Gastroesophageal sphincter (tissue), 4 donors: ENCODE measurements at regions not wholly inside any gene's neighbourhood (a gene's known extent, or its start where the extent isn't known, plus 50 kb on each side); places are given as distances from the start of the nearest gene placed in this dataset.

ENCODE experiments used
- ATAC-seq: fragments of 150-250 bp; one replicate; pipeline ENCODE4 v1.9.1; 2016; ENCODE audit warnings: mild to moderate bottlenecking, moderate library complexity
- H3K27ac ChIP-seq, 4 donors: fragments of 200-600 bp; sonication (generic) in 3 of 4; 1 replicate in 3 of 4; 2 replicates in 1 of 4; pipeline ENCODE4 v1.5.1; 2016 to 2019
- H3K27me3 ChIP-seq: fragments of 200-600 bp; sonication (generic); one replicate; pipeline ENCODE4 v1.5.1; 2019
- H3K36me3 ChIP-seq, 2 donors: fragments of 200-600 bp; sonication (generic); one replicate each; pipeline ENCODE4 v1.5.1; 2019; ENCODE audit warnings: control low read depth in 1 of 2
- H3K4me1 ChIP-seq, 3 donors: fragments of 200-600 bp; sonication (generic); 1 replicate in 2 of 3; 2 replicates in 1 of 3; pipeline ENCODE4 v1.5.1; 2016 to 2019; ENCODE audit warnings: control low read depth in 2 of 3
- H3K4me3 ChIP-seq, 2 donors: fragments of 200-600 bp; sonication (generic); one replicate each; pipeline ENCODE4 v1.5.1; 2019; ENCODE audit warnings: mild to moderate bottlenecking in 1 of 2, moderate library complexity in 1 of 2
- H3K9me3 ChIP-seq, 3 donors: fragments of 200-600 bp; sonication (generic); one replicate each; pipeline ENCODE4 v1.5.1; 2017 to 2019; ENCODE audit warnings: control low read depth in 2 of 3
- EP300 ChIP-seq: sonication (generic); formaldehyde crosslinking; IDR thresholded peaks from one replicate; pipeline ENCODE4 v1.6.1; 2017; ENCODE audit warnings: antibody characterized with exemption, mild to moderate bottlenecking
- POLR2A ChIP-seq, 2 donors: fragments of 450-650 bp; IDR thresholded peaks; one replicate each; pipeline ENCODE4 v1.6.1; 2017; ENCODE audit warnings: antibody characterized with exemption in 2 of 2, mild to moderate bottlenecking in 2 of 2, moderate library complexity in 1 of 2
- POLR2AphosphoS5 ChIP-seq: sonication (generic); formaldehyde crosslinking; IDR thresholded peaks from one replicate; pipeline ENCODE4 v1.6.1; 2017; ENCODE audit warnings: antibody characterized with exemption
- WGBS, 2 donors: methylation state at CpG; one replicate each; pipeline ENCODE4 v1.1.5; 2018; ENCODE audit warnings: low coverage in 1 of 2; 5-methylcytosine and 5-hydroxymethylcytosine counted together
- TF ChIP-seq, protein P1 (sequence below), 4 experiments: fragments of 200-600 bp in 2 of 4; fragments of 450-650 bp in 2 of 4; sonication (generic) in 1 of 4; IDR thresholded peaks; one replicate each; pipeline ENCODE4 v1.5.1; 2017 to 2019; ENCODE audit warnings: antibody characterized with exemption in 4 of 4, mild to moderate bottlenecking in 2 of 4, moderate library complexity in 2 of 4

DNA sequence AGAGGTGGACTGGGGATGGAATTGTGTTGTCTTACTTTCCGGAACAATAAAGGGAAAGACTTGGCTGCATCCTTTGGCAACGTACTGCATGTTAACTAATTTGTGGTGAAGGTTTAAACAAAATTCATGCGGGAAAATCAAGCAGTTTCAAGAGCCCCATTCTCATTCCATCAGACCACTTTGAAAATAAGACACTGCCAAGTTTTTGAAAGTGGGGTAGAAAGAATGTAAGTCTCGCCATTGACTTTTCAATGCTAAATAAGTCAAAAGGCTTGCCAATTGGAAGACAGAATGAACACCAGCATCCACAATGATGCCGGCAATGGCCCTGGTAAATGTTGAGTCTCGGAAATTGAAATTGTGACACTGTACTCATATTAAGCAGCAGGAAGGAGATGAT lies 322.0 kb downstream of the RND3 start:
- Histone ChIP-seq H3K9me3 (no peaks in the 10 kb centered on the region), H3K4me3 (no peak overlapping the region), H3K27ac (no peak overlapping the region), H3K4me1 (peaks cover 0 to 8% (median 0%) of the 10 kb centered on the region in 3 donors), H3K27me3 (no peaks in the 10 kb centered on the region), H3K36me3 (no peaks in the 10 kb centered on the region)
- 62 to 83% methylated on average over 5 to 6 of the region's 6 CpGs for WGBS, 2 donors
- ATAC-seq = no peak
- TF ChIP-seq, protein P1, sequence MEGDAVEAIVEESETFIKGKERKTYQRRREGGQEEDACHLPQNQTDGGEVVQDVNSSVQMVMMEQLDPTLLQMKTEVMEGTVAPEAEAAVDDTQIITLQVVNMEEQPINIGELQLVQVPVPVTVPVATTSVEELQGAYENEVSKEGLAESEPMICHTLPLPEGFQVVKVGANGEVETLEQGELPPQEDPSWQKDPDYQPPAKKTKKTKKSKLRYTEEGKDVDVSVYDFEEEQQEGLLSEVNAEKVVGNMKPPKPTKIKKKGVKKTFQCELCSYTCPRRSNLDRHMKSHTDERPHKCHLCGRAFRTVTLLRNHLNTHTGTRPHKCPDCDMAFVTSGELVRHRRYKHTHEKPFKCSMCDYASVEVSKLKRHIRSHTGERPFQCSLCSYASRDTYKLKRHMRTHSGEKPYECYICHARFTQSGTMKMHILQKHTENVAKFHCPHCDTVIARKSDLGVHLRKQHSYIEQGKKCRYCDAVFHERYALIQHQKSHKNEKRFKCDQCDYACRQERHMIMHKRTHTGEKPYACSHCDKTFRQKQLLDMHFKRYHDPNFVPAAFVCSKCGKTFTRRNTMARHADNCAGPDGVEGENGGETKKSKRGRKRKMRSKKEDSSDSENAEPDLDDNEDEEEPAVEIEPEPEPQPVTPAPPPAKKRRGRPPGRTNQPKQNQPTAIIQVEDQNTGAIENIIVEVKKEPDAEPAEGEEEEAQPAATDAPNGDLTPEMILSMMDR (IDR thresholded peaks at IDR 0.05) = no peak
- TF ChIP-seq EP300 (no peak), POLR2A (IDR thresholded peaks at IDR 0.05) (no peak), POLR2AphosphoS5 (no peak)

DNA sequence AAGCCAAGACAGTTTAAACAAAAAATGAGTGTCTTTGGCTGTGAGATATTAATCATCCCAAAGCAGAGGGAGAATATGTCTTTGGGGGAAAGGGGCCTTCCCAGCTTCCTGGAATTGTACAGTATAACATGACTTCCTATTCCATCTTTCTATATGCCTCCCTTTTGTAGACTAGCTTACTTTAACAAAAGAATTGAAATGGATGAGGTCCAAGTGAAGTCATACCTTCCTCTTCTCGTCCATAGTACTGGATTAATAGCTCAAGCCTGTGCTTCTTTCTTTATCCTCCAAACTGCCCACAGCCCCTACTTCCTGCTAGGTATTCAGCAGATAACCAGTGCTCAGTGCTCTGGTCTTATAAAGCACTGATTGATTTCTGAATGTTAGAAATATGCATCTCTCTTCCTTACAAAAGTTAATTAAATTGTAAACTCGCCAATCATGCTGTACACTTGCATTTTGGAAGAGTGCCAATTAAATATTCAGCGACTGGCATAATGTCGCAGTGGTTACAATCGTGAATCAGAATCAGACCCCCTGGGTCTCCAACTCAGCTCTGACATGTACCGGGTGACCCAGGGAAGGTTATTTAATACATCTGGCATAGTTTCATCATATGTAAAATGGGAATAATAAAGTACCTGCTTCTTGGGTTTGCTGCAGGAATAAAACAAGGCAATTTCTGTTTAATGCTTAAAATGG lies 325.1 kb downstream of the RND3 start:
- Histone ChIP-seq H3K27ac (no peak overlapping the region), H3K27me3 (no peaks in the 10 kb centered on the region), H3K36me3 (no peaks in the 10 kb centered on the region), H3K4me1 (peaks cover 0 to 8% (median 0%) of the 10 kb centered on the region in 3 donors), H3K4me3 (no peak overlapping the region), H3K9me3 (no peaks in the 10 kb centered on the region)
- TF ChIP-seq POLR2AphosphoS5 = no peak
- no peak for TF ChIP-seq EP300
- TF ChIP-seq, protein P1 (IDR thresholded peaks at IDR 0.05) = no peak
- TF ChIP-seq POLR2A (IDR thresholded peaks at IDR 0.05) = no peak
- no peak for ATAC-seq
- 71 to 76% methylated on average over 6 of the region's 6 CpGs for WGBS, 2 donors

DNA sequence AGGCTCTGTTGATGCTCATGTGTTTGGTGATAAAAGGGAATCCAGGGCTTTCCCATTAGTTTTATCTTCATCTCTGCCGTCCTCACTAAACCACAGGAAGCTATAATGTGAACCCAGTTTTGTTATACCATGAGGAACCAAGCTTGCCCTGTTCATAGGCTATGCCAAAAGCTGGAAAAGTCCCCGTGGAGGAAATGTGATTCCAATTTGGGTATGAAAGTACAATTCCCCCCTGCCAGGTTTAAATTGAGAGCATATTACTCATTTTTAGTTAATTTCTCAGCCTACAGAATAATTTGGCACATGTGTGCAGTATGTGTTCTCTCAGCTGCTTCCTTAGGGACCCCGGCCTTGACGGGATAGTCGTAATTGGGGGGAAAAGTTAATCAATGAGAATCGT lies 327.4 kb downstream of the RND3 start:
- TF ChIP-seq, protein P1 (IDR thresholded peaks at IDR 0.05) = no peak
- TF ChIP-seq EP300 (no peak), POLR2A (IDR thresholded peaks at IDR 0.05) (no peak), POLR2AphosphoS5 (no peak)
- ATAC-seq = no peak
- no peaks in the 10 kb centered on the region for H3K4me1 ChIP-seq
- no peaks in the 10 kb centered on the region for H3K36me3 ChIP-seq
- no peak overlapping the region for H3K27ac ChIP-seq
- no peaks in the 10 kb centered on the region for H3K27me3 ChIP-seq
- no peak overlapping the region for H3K4me3 ChIP-seq
- no peaks in the 10 kb centered on the region for H3K9me3 ChIP-seq
- WGBS, 2 donors = 71 to 76% methylated on average over 6 of the region's 6 CpGs

DNA sequence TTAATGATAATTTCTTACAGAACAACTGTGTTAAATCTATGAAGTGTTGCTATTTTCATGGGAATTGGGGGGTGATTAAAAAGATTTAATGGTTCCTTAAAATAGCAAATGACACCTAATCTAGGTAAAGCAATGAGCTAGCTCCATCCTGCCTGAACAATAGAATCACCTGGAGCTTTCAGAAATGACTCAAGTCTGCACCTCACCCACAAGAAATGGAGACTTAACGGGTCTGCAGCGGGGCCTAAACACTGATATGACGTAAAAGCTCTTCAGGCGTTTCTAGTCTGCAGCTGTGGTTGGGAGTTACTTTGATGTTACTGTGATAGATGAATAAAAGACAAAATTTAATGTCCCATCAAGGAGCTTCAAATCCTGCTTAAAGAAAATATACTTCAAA lies 328.2 kb downstream of the RND3 start:
- Histone ChIP-seq H3K27me3 (no peaks in the 10 kb centered on the region), H3K4me3 (no peak overlapping the region), H3K4me1 (no peaks in the 10 kb centered on the region), H3K27ac (no peak overlapping the region), H3K9me3 (no peaks in the 10 kb centered on the region), H3K36me3 (no peaks in the 10 kb centered on the region)
- TF ChIP-seq EP300 (no peak), POLR2AphosphoS5 (no peak), POLR2A (IDR thresholded peaks at IDR 0.05) (no peak)
- TF ChIP-seq, protein P1 (IDR thresholded peaks at IDR 0.05) = no peak
- no peak for ATAC-seq
- 76 to 95% methylated on average over 3 to 4 of the region's 4 CpGs for WGBS, 2 donors

DNA sequence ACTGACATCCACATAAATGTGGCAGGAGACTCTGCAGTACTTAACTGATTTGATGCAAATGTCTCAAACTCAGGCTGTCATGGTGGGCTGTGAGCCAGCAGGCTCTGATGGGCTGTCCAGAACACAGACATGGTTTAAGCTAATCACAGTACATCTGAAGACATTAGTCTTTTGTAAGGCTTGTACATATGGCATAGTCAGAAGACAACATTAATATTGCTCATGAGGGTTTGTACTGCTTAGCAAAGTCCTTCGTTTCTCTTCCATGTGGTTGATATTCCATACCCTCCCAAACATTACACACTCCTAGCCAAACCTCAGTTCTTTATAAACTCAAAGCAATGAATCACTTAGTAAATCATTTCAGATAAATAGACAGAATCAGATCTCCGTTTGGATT lies 330.6 kb downstream of the RND3 start:
- H3K9me3 ChIP-seq = no peaks in the 10 kb centered on the region

More for the DNA sequence above, 330.6 kb downstream of the RND3 start:
- 65 to 67% methylated on average over 2 of the region's 2 CpGs for WGBS, 2 donors
- Histone ChIP-seq H3K4me1 (no peaks in the 10 kb centered on the region), H3K4me3 (no peak overlapping the region), H3K27ac (no peak overlapping the region), H3K27me3 (no peaks in the 10 kb centered on the region), H3K36me3 (no peaks in the 10 kb centered on the region)
- ATAC-seq = no peak
- TF ChIP-seq POLR2A (IDR thresholded peaks at IDR 0.05) = no peak
- TF ChIP-seq POLR2AphosphoS5 = no peak
- no peak for TF ChIP-seq EP300
- TF ChIP-seq, protein P1 (IDR thresholded peaks at IDR 0.05) = no peak
